GM12892 (cell line): ENCODE measurements at regions not wholly inside any gene's neighbourhood (a gene's known extent, or its start where the extent isn't known, plus 50 kb on each side); places are given as distances from the start of the nearest gene placed in this dataset.

Experiments
- POLR2A ChIP-seq: IDR thresholded peaks from 2 replicates; pipeline ENCODE4 v1.6.1; 2011; ENCODE audit warnings: low read depth, low read length, control low read depth
- POLR2AphosphoS5 ChIP-seq: IDR thresholded peaks from 2 replicates; pipeline ENCODE4 v1.6.1; 2011; ENCODE audit warnings: low read depth, low read length, control low read depth

- TF ChIP-seq POLR2AphosphoS5 (no peak), POLR2A (no peak)
Measured at GRCh38 chr13:95387733-95388207, 86.5 kb upstream of the ABCC4 start.
